Keratinocyte (primary cell): ENCODE measurements at regions not wholly inside any gene's neighbourhood (a gene's known extent, or its start where the extent isn't known, plus 50 kb on each side); places are given as distances from the start of the nearest gene placed in this dataset.

Source experiments
- DNase-seq: peaks from one replicate; pipeline ENCODE4 v3.0.0-alpha.2; 2011; ENCODE audit warnings: low read depth, missing footprints, low spot score
- FAIRE-seq: peaks from 2 replicates; lab custom pipeline; 2011; peaks lifted over from hg19 to GRCh38; lab: Jason Lieb, UNC
- H2AFZ ChIP-seq: 2 replicates; pipeline ENCODE4 v1.6.0; 2012; ENCODE audit warnings: low read length, control low read depth, inconsistent platforms; ENCODE audit not compliant: control insufficient read depth
- H3K27ac ChIP-seq: 2 replicates; pipeline ENCODE4 v1.5.1; 2011; ENCODE audit warnings: low read length; ENCODE audit not compliant: control insufficient read depth, insufficient read depth
- H3K27me3 ChIP-seq: 3 replicates; pipeline ENCODE4 v1.6.0; 2011; ENCODE audit warnings: low read length; ENCODE audit not compliant: control insufficient read depth, insufficient read depth; ENCODE audit errors: extremely low read depth
- H3K36me3 ChIP-seq, 2 experiments: 2 replicates in 1 of 2; 3 replicates in 1 of 2; pipeline ENCODE4 v1.5.1; 2011; ENCODE audit warnings: low read length in 2 of 2, mild to moderate bottlenecking in 1 of 2; ENCODE audit not compliant: control insufficient read depth in 2 of 2, insufficient read depth in 2 of 2; ENCODE audit errors: extremely low read depth in 1 of 2
- H3K4me1 ChIP-seq: 3 replicates; pipeline ENCODE4 v1.5.1; 2011; ENCODE audit warnings: low read length; ENCODE audit not compliant: control insufficient read depth, insufficient read depth; ENCODE audit errors: extremely low read depth
- H3K4me2 ChIP-seq: 3 replicates; pipeline ENCODE4 v1.6.0; 2011; ENCODE audit warnings: low read depth, low read length; ENCODE audit not compliant: control insufficient read depth, insufficient read depth; ENCODE audit errors: extremely low read depth
- H3K4me3 ChIP-seq, 3 experiments: fragments of 200-600 bp in 1 of 3; sonication (generic) in 1 of 3; 2 replicates in 2 of 3; 3 replicates in 1 of 3; pipeline ENCODE4 v1.5.1; 2011 to 2016; ENCODE audit warnings: low read length in 3 of 3, mild to moderate bottlenecking in 3 of 3, control low read depth in 2 of 3, inconsistent platforms in 1 of 3, low read depth in 1 of 3, mixed read lengths in 1 of 3, mixed run types in 1 of 3, moderate library complexity in 1 of 3; ENCODE audit not compliant: control insufficient read depth in 2 of 3, insufficient read depth in 2 of 3; ENCODE audit errors: extremely low read depth in 1 of 3
- H3K79me2 ChIP-seq: 2 replicates; pipeline ENCODE4 v1.6.0; 2012; ENCODE audit warnings: low read length; ENCODE audit not compliant: control insufficient read depth, insufficient read depth
- H3K9ac ChIP-seq: 3 replicates; pipeline ENCODE4 v1.6.0; 2011; ENCODE audit warnings: low read length; ENCODE audit not compliant: control insufficient read depth, insufficient read depth; ENCODE audit errors: extremely low read depth
- H3K9me1 ChIP-seq: 3 replicates; pipeline ENCODE4 v1.6.0; 2011; ENCODE audit warnings: low read length; ENCODE audit not compliant: control insufficient read depth, insufficient read depth; ENCODE audit errors: extremely low read depth
- H3K9me3 ChIP-seq: 2 replicates; pipeline ENCODE4 v1.5.1; 2012; ENCODE audit warnings: low read depth, low read length; ENCODE audit not compliant: control insufficient read depth
- H4K20me1 ChIP-seq: 3 replicates; pipeline ENCODE4 v1.6.0; 2011; ENCODE audit warnings: low read length; ENCODE audit not compliant: control insufficient read depth, insufficient read depth; ENCODE audit errors: extremely low read depth
- CTCF ChIP-seq, 3 experiments: IDR thresholded peaks in 1 of 3; conservative IDR thresholded peaks in 1 of 3; optimal IDR thresholded peaks in 1 of 3; 2 replicates in 2 of 3; 3 replicates in 1 of 3; pipeline versions ENCODE3 to v1.5.1; 2011; ENCODE audit warnings: low read length in 3 of 3, mild to moderate bottlenecking in 3 of 3, moderate library complexity in 2 of 3, control low read depth in 1 of 3, inconsistent platforms in 1 of 3; ENCODE audit not compliant: insufficient read depth in 2 of 3; ENCODE audit errors: extremely low read depth in 1 of 3
- EZH2 ChIP-seq: IDR thresholded peaks from one replicate; pipeline ENCODE4 v1.6.1; 2012; ENCODE audit warnings: inconsistent platforms, mild to moderate bottlenecking, low read length, moderate library complexity
- dilution Hi-C: fragments of 300-500 bp; cut with MboI; formaldehyde crosslinking; loops from one replicate; pipeline ENCODE4 v1.7.0; 2020; ENCODE audit warnings: low sequenced_read_pairs; ENCODE audit not compliant: extremely low pct_ligation_motif_present

- Histone ChIP-seq H3K9me3 (no peaks in the 10 kb centered on the region), H2AFZ (no peak overlapping the region), H4K20me1 (no peaks in the 10 kb centered on the region), H3K9ac (no peak overlapping the region), H3K79me2 (no peaks in the 10 kb centered on the region), H3K36me3 (no peaks in the 10 kb centered on the region), H3K27ac (no peak overlapping the region), H3K9me1 (no peaks in the 10 kb centered on the region), H3K27me3 (no peaks in the 10 kb centered on the region), H3K4me1 (no peaks in the 10 kb centered on the region), H3K4me3 (no peak overlapping the region), H3K4me2 (no peak overlapping the region)
- dilution Hi-C loops, result loop anchor here (10.0 kb wide), 1 partner anchor 222 kb away; no protein-coding TSS in a partner anchor
- no peak for DNase-seq
- no peak for TF ChIP-seq EZH2
- no peak for TF ChIP-seq CTCF (optimal IDR thresholded peaks at IDR 0.05 in 1 of 3, IDR thresholded peaks at IDR 0.05 in 1 of 3, conservative IDR thresholded peaks at IDR 0.05 in 1 of 3; ENCODE audit: extremely low read depth in 1 of 3, insufficient read depth in 2 of 3, low read length in 3 of 3)
- FAIRE-seq, result no peak
Observed at GRCh38 chr12:41907021-41907420, 237.7 kb downstream of the GXYLT1 start.

- Histone ChIP-seq H3K4me3 (no peak overlapping the region), H3K27me3 (no peaks in the 10 kb centered on the region), H4K20me1 (no peaks in the 10 kb centered on the region), H3K27ac (no peak overlapping the region), H2AFZ (no peak overlapping the region), H3K36me3 (no peaks in the 10 kb centered on the region), H3K9me3 (no peaks in the 10 kb centered on the region), H3K4me2 (no peak overlapping the region), H3K9ac (no peak overlapping the region), H3K9me1 (no peaks in the 10 kb centered on the region), H3K79me2 (no peaks in the 10 kb centered on the region), H3K4me1 (no peaks in the 10 kb centered on the region)
- TF ChIP-seq EZH2, result no peak
- TF ChIP-seq CTCF (optimal IDR thresholded peaks at IDR 0.05 in 1 of 3, IDR thresholded peaks at IDR 0.05 in 1 of 3, conservative IDR thresholded peaks at IDR 0.05 in 1 of 3; ENCODE audit: extremely low read depth in 1 of 3, insufficient read depth in 2 of 3, low read length in 3 of 3), result no peak
- FAIRE-seq (no peak), DNase-seq (no peak)
- dilution Hi-C loops, result loop anchor here (10.0 kb wide), 1 partner anchor 221 kb away; no protein-coding TSS in a partner anchor
Observed at GRCh38 chr12:41905759-41906297, 238.8 kb downstream of the GXYLT1 start.
